SK-N-SH treated with all-trans-retinoic acid at 6 μM for 48 hours (cell line): ENCODE measurements at regions not wholly inside any gene's neighbourhood (a gene's known extent, or its start where the extent isn't known, plus 50 kb on each side); places are given as distances from the start of the nearest gene placed in this dataset.

Experiments used
- ATAC-seq: fragments of 200-7000 bp; cut with Tn5 transposase; 3 replicates; pipeline ENCODE4 v1.9.1; 2020; ENCODE audit warnings: mild to moderate bottlenecking, moderate library complexity
- ARNTL ChIP-seq: fragments of 450-650 bp; formaldehyde crosslinking; IDR thresholded peaks from 2 replicates; pipeline ENCODE4 v1.5.0; 2020; ENCODE audit warnings: low read depth, mild to moderate bottlenecking, moderate library complexity, borderline replicate concordance
- BACH2 ChIP-seq: fragments of 250-450 bp; sonication (Bioruptor Pico); IDR thresholded peaks from 2 replicates; pipeline ENCODE4 v1.9.0; 2021; ENCODE audit warnings: mild to moderate bottlenecking, borderline replicate concordance
- CREB5 ChIP-seq: fragments of 250-450 bp; sonication (Bioruptor Pico); IDR thresholded peaks from 2 replicates; pipeline ENCODE4 v1.5.1; 2020; ENCODE audit warnings: low read depth, mild to moderate bottlenecking, moderate library complexity
- CSDC2 ChIP-seq: fragments of 250-450 bp; sonication (Bioruptor Pico); IDR thresholded peaks from 2 replicates; pipeline ENCODE4 v1.5.0; 2020; ENCODE audit warnings: mild to moderate bottlenecking, moderate library complexity
- CSRNP3 ChIP-seq: fragments of 250-450 bp; sonication (Bioruptor Pico); IDR thresholded peaks from 2 replicates; pipeline ENCODE4 v1.5.1; 2021; ENCODE audit warnings: mild to moderate bottlenecking, moderate library complexity
- GLIS3 ChIP-seq: fragments of 250-450 bp; sonication (Bioruptor Pico); IDR thresholded peaks from 2 replicates; pipeline ENCODE4 v1.5.0; 2020; ENCODE audit warnings: mild to moderate bottlenecking, moderate library complexity
- ISL1 ChIP-seq: fragments of 250-450 bp; sonication (Bioruptor Pico); IDR thresholded peaks from 2 replicates; pipeline ENCODE4 v2.1.2; 2022; ENCODE audit warnings: mild to moderate bottlenecking, moderate library complexity
- OSR1 ChIP-seq: fragments of 250-450 bp; sonication (Bioruptor Pico); IDR thresholded peaks from 2 replicates; pipeline ENCODE4 v1.8.0; 2022; ENCODE audit warnings: moderate library complexity, mild to moderate bottlenecking, inconsistent platforms
- PATZ1 ChIP-seq: fragments of 250-450 bp; sonication (Bioruptor Pico); IDR thresholded peaks from 2 replicates; pipeline ENCODE4 v1.8.0; 2020; ENCODE audit warnings: mild to moderate bottlenecking, moderate library complexity, borderline replicate concordance
- POU6F1 ChIP-seq: fragments of 250-450 bp; sonication (Bioruptor Pico); IDR thresholded peaks from 2 replicates; pipeline ENCODE4 v1.8.0; 2021; ENCODE audit warnings: low read depth, mild to moderate bottlenecking, moderate library complexity, borderline replicate concordance
- RARB ChIP-seq: fragments of 250-450 bp; sonication (Bioruptor Pico); IDR thresholded peaks from 2 replicates; pipeline ENCODE4 v1.8.0; 2021; ENCODE audit warnings: mild to moderate bottlenecking, moderate library complexity
- SNAI2 ChIP-seq: fragments of 250-450 bp; sonication (Bioruptor Pico); IDR thresholded peaks from 2 replicates; pipeline ENCODE4 v1.5.0; 2020; ENCODE audit warnings: mild to moderate bottlenecking, moderate library complexity
- TCF4 ChIP-seq: fragments of 250-450 bp; sonication (Bioruptor Pico); IDR thresholded peaks from 2 replicates; pipeline ENCODE4 v1.8.0; 2021; ENCODE audit warnings: mild to moderate bottlenecking, moderate library complexity, borderline replicate concordance
- TOX ChIP-seq: fragments of 250-450 bp; sonication (Bioruptor Pico); IDR thresholded peaks from 2 replicates; pipeline ENCODE4 v1.8.0; 2021; ENCODE audit warnings: mild to moderate bottlenecking, moderate library complexity, borderline replicate concordance
- TSHZ2 ChIP-seq: fragments of 250-450 bp; sonication (Bioruptor Pico); IDR thresholded peaks from 2 replicates; pipeline ENCODE4 v1.5.0; 2020; ENCODE audit warnings: mild to moderate bottlenecking, moderate library complexity
- ZC3H10 ChIP-seq: fragments of 250-450 bp; sonication (Bioruptor Pico); IDR thresholded peaks from 2 replicates; pipeline ENCODE4 v1.5.1; 2021; ENCODE audit warnings: mild to moderate bottlenecking, moderate library complexity
- ZFP3 ChIP-seq: fragments of 250-450 bp; sonication (Bioruptor Pico); IDR thresholded peaks from 2 replicates; pipeline ENCODE4 v1.5.0; 2020; ENCODE audit warnings: mild to moderate bottlenecking, moderate library complexity
- ZFP30 ChIP-seq: fragments of 450-650 bp; formaldehyde crosslinking; IDR thresholded peaks from 2 replicates; pipeline ENCODE4 v1.5.0; 2022; ENCODE audit warnings: mild to moderate bottlenecking, moderate library complexity
- ZNF565 ChIP-seq: fragments of 450-650 bp; formaldehyde crosslinking; conservative IDR thresholded peaks from 2 replicates; pipeline ENCODE4 v1.5.0; 2020; ENCODE audit warnings: low read depth, mild to moderate bottlenecking, moderate library complexity
- ZNF70 ChIP-seq: fragments of 450-650 bp; formaldehyde crosslinking; IDR thresholded peaks from 2 replicates; pipeline ENCODE4 v1.5.0; 2020; ENCODE audit warnings: mild to moderate bottlenecking, moderate library complexity
- ZNF8 ChIP-seq: fragments of 450-650 bp; formaldehyde crosslinking; IDR thresholded peaks from 2 replicates; pipeline ENCODE4 v1.5.0; 2020; ENCODE audit warnings: mild to moderate bottlenecking, moderate library complexity

DNA sequence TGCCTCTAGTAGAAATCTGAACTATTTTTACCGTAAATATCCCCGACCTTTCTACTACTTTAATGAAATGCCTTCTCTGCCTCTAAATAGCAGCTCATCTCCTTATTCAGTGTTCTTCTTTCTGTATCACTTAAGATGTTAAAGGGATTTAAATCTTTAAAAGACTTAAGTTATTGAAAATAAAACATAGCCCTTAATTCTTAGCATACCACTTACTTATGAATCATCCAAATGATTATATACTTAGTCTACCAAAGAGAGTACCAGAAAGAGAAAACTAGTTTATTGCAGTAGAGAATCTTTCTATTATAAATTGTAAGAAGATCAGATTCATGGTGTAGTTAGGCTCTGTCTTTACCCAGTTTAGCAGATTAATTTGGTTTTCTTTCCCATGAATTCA, 802.0 kb downstream of the TBL1XR1 start:
- ATAC-seq = no peak
- no peak for TF ChIP-seq ARNTL (CRISPR knock-in tag)
- no peak for TF ChIP-seq ZNF70 (CRISPR knock-in tag)
- no peak for TF ChIP-seq POU6F1 (CRISPR knock-in tag)
- no peak for TF ChIP-seq ZNF565 (CRISPR knock-in tag)
- no peak for TF ChIP-seq ZFP3 (CRISPR knock-in tag)
- TF ChIP-seq CSRNP3 (CRISPR knock-in tag) = no peak
- no peak for TF ChIP-seq RARB (CRISPR knock-in tag)
- TF ChIP-seq GLIS3 (CRISPR knock-in tag) = no peak
- no peak for TF ChIP-seq TCF4 (CRISPR knock-in tag)
- TF ChIP-seq ZFP30 = no peak
- no peak for TF ChIP-seq OSR1
- no peak for TF ChIP-seq CSDC2
- no peak for TF ChIP-seq ZNF8 (CRISPR knock-in tag)
- no peak for TF ChIP-seq SNAI2 (CRISPR knock-in tag)
- no peak for TF ChIP-seq TSHZ2
- TF ChIP-seq BACH2 (CRISPR knock-in tag) = no peak

GRCh38 chr3:176378789-176379188, 818.5 kb downstream of the TBL1XR1 start:
- TF ChIP-seq PATZ1 (no peak), ZNF70 (CRISPR knock-in tag) (no peak), TCF4 (CRISPR knock-in tag) (no peak), RARB (CRISPR knock-in tag) (no peak), ZFP3 (CRISPR knock-in tag) (no peak), ZFP30 (no peak), SNAI2 (CRISPR knock-in tag) (no peak), ZNF565 (CRISPR knock-in tag) (no peak), ARNTL (CRISPR knock-in tag) (no peak), GLIS3 (CRISPR knock-in tag) (no peak), ZC3H10 (CRISPR knock-in tag) (no peak), ZNF8 (CRISPR knock-in tag) (no peak), CREB5 (CRISPR knock-in tag) (no peak), CSRNP3 (CRISPR knock-in tag) (no peak)
- ATAC-seq = no peak

DNA sequence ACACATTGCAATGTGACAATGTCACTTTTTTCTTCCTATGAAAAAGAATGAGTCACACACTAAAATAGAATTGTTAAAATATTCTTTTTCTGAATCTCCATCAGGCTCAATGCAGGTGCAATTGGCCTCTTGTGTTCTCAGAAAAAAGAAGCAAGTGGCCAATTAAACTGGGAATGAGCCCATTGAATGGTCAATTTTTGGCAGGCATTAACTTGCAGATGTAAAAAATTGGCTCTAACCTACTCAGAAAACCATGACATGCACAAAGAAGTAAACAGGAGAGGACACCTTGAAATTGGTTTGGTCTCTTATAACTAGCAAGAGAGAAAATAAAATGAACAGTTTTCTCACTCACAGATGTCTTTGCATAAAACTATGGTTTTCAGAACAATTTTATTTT, 820.8 kb downstream of the TBL1XR1 start:
- no peak for ATAC-seq
- TF ChIP-seq ZFP30 = no peak
- no peak for TF ChIP-seq GLIS3 (CRISPR knock-in tag)
- no peak for TF ChIP-seq PATZ1
- TF ChIP-seq ISL1 = no peak
- no peak for TF ChIP-seq TOX (CRISPR knock-in tag)
- TF ChIP-seq ZFP3 (CRISPR knock-in tag) = no peak
- no peak for TF ChIP-seq ARNTL (CRISPR knock-in tag)
- TF ChIP-seq TSHZ2 = no peak
- TF ChIP-seq OSR1 = no peak
- TF ChIP-seq CSDC2 = no peak
- TF ChIP-seq ZNF8 (CRISPR knock-in tag) = no peak
- no peak for TF ChIP-seq TCF4 (CRISPR knock-in tag)
